Tibial nerve (tissue), 4 donors: ENCODE measurements at regions not wholly inside any gene's neighbourhood (a gene's known extent, or its start where the extent isn't known, plus 50 kb on each side); places are given as distances from the start of the nearest gene placed in this dataset.

Experiments
- CTCF ChIP-seq, 5 experiments: fragments of 200-600 bp in 3 of 5; fragments of 450-650 bp in 2 of 5; sonication (generic) in 3 of 5; IDR thresholded peaks; one replicate each; pipeline ENCODE4 v1.5.1; 2016 to 2019; ENCODE audit warnings: antibody characterized with exemption in 5 of 5, mild to moderate bottlenecking in 3 of 5, moderate library complexity in 2 of 5
- EP300 ChIP-seq, 2 donors: sonication (generic); formaldehyde crosslinking; IDR thresholded peaks; one replicate each; pipeline ENCODE4 v1.6.1; 2017; ENCODE audit warnings: antibody characterized with exemption in 2 of 2, mild to moderate bottlenecking in 1 of 2

GRCh38 chr4:181158971-181159370, 1084.2 kb upstream of the TENM3 start:
- TF ChIP-seq CTCF (IDR thresholded peaks at IDR 0.05): no peak
- no peak for TF ChIP-seq EP300 (IDR thresholded peaks at IDR 0.05)
